AG09309 (cell line): ENCODE measurements at regions not wholly inside any gene's neighbourhood (a gene's known extent, or its start where the extent isn't known, plus 50 kb on each side); places are given as distances from the start of the nearest gene placed in this dataset.

Experiments
- DNase-seq: peaks from one replicate; pipeline ENCODE4 v3.0.0-alpha.2; 2010; ENCODE audit warnings: low read depth
- H3K4me3 ChIP-seq: 2 replicates; pipeline ENCODE4 v1.5.1; 2011; ENCODE audit warnings: mild to moderate bottlenecking, low read depth, low read length, moderate library complexity; ENCODE audit not compliant: control insufficient read depth
- TF ChIP-seq, protein P1 (sequence below): IDR thresholded peaks from 2 replicates; pipeline ENCODE4 v1.5.1; 2011; ENCODE audit warnings: mild to moderate bottlenecking, low read depth, low read length, inconsistent platforms; ENCODE audit not compliant: insufficient read depth, control insufficient read depth; ENCODE audit errors: missing control alignments

DNA sequence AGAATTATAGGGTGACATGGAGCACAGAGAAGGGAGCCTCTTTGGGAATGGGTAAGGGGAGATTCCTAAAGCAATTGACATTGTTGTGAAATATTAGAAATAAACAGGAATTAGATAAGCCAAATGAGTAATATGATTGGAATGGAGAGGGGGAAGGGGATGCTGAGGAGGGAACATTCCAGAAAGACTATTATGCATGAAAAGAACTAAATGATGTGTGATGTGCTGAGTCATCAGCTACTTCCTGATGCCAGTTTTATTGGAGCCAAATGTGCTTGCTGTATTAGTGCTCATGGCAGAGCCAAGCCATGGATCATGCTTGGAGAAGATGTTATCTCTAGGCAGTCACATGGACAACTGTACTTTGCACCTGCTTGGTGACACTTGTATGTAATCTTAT is 189.0 kb upstream of the HCCS start:
- DNase-seq: peak; percentile 63
- TF ChIP-seq, protein P1, sequence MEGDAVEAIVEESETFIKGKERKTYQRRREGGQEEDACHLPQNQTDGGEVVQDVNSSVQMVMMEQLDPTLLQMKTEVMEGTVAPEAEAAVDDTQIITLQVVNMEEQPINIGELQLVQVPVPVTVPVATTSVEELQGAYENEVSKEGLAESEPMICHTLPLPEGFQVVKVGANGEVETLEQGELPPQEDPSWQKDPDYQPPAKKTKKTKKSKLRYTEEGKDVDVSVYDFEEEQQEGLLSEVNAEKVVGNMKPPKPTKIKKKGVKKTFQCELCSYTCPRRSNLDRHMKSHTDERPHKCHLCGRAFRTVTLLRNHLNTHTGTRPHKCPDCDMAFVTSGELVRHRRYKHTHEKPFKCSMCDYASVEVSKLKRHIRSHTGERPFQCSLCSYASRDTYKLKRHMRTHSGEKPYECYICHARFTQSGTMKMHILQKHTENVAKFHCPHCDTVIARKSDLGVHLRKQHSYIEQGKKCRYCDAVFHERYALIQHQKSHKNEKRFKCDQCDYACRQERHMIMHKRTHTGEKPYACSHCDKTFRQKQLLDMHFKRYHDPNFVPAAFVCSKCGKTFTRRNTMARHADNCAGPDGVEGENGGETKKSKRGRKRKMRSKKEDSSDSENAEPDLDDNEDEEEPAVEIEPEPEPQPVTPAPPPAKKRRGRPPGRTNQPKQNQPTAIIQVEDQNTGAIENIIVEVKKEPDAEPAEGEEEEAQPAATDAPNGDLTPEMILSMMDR: no peak
- no peak overlapping the region for H3K4me3 ChIP-seq

DNA sequence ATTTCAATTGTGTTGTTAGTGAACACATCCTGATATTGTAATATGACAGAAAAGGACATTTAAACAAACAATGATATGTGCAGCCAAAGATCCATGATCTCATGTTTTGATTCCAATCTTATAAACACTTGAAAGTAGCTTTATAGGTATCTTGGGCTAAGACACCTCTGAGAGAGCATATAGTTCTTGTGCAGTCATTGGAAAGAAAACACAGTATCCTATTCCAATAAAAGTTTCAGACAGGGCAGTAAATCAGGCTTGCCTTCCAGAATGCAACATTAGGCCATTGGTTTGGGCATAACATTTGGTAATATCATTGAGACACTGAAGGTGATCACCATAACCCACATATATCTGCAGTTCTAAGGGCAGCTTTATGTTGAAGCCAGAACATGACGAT is 188.3 kb upstream of the HCCS start:
- DNase-seq: no peak
- TF ChIP-seq, protein P1: no peak
- no peak overlapping the region for H3K4me3 ChIP-seq

DNA sequence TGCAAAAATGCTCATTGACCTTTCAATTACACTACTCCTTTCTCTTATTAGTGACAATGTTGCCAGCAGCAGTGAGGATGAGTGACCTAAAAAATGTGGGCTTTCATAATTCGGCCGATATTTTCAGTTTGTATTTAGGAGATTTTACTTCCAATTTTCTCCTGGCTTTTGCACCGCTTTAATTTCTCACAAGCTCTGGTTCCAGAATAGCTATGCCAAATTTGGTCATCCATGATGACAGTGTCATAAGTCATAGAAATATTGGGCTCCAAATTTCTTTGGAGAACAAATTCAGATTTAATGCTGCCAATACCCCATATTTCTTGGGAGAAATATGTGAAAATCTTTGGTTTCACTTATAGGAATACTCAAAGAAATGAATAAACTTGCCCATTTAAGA is 187.7 kb upstream of the HCCS start:
- TF ChIP-seq, protein P1: no peak
- no peak for DNase-seq
- no peak overlapping the region for H3K4me3 ChIP-seq

DNA sequence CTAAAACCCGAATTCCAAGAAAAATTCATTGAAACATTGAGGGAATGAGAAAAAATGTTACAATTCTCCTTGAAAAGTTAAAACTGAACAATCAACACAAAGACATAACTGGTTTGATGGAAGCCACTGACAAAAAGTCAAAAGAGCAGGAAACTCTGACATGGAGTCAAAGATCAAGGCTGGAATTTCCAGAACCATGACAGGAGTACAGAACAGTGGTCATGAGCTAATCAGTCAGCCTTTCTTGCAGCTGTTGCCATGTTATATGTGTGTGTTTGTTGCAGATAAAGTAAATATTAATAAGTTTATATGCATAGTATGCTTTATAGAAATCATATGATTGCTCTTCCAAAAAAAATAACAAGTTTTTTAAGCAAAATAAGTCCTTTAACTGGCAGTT is 184.7 kb upstream of the HCCS start:
- TF ChIP-seq, protein P1: no peak
- no peak overlapping the region for H3K4me3 ChIP-seq
- no peak for DNase-seq

DNA sequence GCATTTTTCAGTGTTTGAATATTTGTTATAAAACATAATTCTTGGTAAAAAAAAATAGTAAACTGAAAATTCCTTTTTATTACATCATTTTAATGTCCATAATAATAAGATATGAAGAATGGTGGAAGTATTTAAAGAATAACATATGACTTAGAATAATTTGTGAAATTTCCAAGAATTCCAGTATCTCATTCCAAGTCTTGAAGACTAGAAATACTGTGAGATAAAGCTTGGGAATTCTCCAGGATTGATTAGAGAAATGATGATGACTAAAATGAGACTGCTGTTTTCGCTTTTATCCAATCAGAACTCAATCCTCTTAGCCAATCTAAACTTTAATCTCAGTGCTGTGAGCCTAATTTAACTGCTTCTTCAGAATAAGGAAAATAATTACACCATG is 184.2 kb upstream of the HCCS start:
- DNase-seq: peak; percentile 27
- no peak overlapping the region for H3K4me3 ChIP-seq
- TF ChIP-seq, protein P1: no peak

DNA sequence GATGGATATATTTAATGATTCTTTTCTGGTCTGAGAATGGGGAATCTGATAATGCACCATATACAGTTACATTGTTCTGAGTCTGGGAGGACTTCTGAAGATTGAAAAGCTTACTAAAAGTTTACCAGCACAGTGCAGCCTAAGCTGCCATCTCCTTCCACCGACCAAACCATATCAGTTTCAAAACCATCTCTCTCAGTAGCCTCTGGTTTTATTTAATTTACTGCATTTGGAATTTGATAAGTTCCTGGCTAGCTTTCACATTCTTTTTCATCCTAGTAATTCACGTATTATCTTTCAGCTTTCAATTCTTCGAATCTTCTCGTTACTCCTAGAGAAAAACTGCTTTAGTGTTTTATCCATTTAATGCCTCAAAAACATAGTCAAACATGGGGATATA is 181.4 kb upstream of the HCCS start:
- TF ChIP-seq, protein P1: no peak
- DNase-seq: no peak

DNA sequence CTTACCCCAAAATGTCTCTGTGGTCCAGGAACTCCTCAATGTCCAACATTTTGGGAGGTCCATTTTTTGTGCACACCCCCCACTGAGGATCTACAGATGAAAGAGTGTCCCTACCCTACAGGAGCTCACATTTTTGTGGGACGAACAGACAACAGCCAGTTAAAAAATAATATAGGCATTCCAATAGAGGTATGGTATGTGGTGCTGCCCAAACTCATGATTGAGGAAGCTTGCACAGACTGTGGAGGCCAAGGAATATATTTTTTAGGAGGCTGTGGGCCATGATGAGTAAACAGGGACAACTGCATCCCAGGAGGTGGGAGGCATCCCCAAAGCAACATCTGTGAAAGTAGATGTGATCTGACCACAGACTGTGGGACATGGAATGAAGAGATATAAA is 181.0 kb upstream of the HCCS start:
- no peak for DNase-seq
- H3K4me3 ChIP-seq: no peak overlapping the region
- TF ChIP-seq, protein P1: no peak

More for the DNA sequence above, 181.4 kb upstream of the HCCS start:
- H3K4me3 ChIP-seq: no peak overlapping the region
